PC-9 (cell line): ENCODE measurements at regions not wholly inside any gene's neighbourhood (a gene's known extent, or its start where the extent isn't known, plus 50 kb on each side); places are given as distances from the start of the nearest gene placed in this dataset.

Experiments used
- BruUV-seq: library from RNA; stranded (reverse); fragments of 400-500 nt; replicated peaks from 2 replicates; lab custom pipeline; 2021; lab: Mats Ljungman, UMichigan
- CTCF ChIA-PET: fragments of 300-600 bp; sonication (Branson Sonifier 250); formaldehyde crosslinking; loops from one replicate; lab custom pipeline; 2022; ENCODE audit warnings: antibody characterized with exemption; lab: Charles Lee
- POLR2A ChIA-PET: fragments of 300-600 bp; sonication (Branson Sonifier 250); formaldehyde crosslinking; loops from one replicate; lab custom pipeline; 2022; ENCODE audit warnings: antibody characterized with exemption; ENCODE audit not compliant: unreplicated experiment; lab: Charles Lee
- DNase-seq, 2 experiments: peaks; one replicate each; pipeline versions ENCODE4 v3.0.0 to v3.0.0-alpha.2; 2015 to 2022; ENCODE audit warnings: mixed read lengths in 1 of 2
- H2AFZ ChIP-seq: fragments of 200-600 bp; sonication (generic); 2 replicates; pipeline ENCODE4 v1.8.1; 2017; ENCODE audit warnings: antibody characterized with exemption
- H3F3A ChIP-seq: fragments of 200-600 bp; sonication (generic); 2 replicates; pipeline ENCODE4 v1.8.1; 2017; ENCODE audit warnings: antibody characterized with exemption, mild to moderate bottlenecking, low read depth; ENCODE audit not compliant: insufficient read depth
- H3K27ac ChIP-seq: fragments of 200-600 bp; sonication (generic); 2 replicates; pipeline ENCODE4 v1.6.1; 2016; ENCODE audit warnings: mixed run types
- H3K27me3 ChIP-seq: fragments of 200-600 bp; sonication (generic); 2 replicates; pipeline ENCODE4 v1.6.1; 2016; ENCODE audit warnings: low read depth, mixed run types; ENCODE audit not compliant: insufficient read depth
- H3K36me3 ChIP-seq: fragments of 200-600 bp; sonication (generic); 2 replicates; pipeline ENCODE4 v1.6.1; 2016; ENCODE audit warnings: low read depth, mixed run types
- H3K4me1 ChIP-seq: fragments of 200-600 bp; sonication (generic); replicated peaks from 2 replicates; pipeline ENCODE4 v1.6.1; 2016; ENCODE audit warnings: mixed run types; ENCODE audit not compliant: insufficient read depth
- H3K4me2 ChIP-seq: fragments of 200-600 bp; sonication (generic); 2 replicates; pipeline ENCODE4 v1.6.1; 2017; ENCODE audit warnings: mixed run types
- H3K4me3 ChIP-seq: fragments of 200-600 bp; sonication (generic); 2 replicates; pipeline ENCODE4 v1.6.1; 2016; ENCODE audit warnings: mixed run types
- H3K79me2 ChIP-seq: fragments of 200-600 bp; sonication (generic); 2 replicates; pipeline ENCODE4 v1.6.1; 2017; ENCODE audit warnings: low read depth, mixed run types
- H3K9me2 ChIP-seq: fragments of 200-600 bp; sonication (generic); 2 replicates; pipeline ENCODE4 v1.8.1; 2017; ENCODE audit warnings: mild to moderate bottlenecking; ENCODE audit not compliant: insufficient read depth
- H3K9me3 ChIP-seq: fragments of 200-600 bp; sonication (generic); 2 replicates; pipeline ENCODE4 v1.8.1; 2016; ENCODE audit warnings: low read depth; ENCODE audit not compliant: insufficient read depth
- H4K20me1 ChIP-seq: fragments of 200-600 bp; sonication (generic); 2 replicates; pipeline ENCODE4 v1.8.1; 2017; ENCODE audit not compliant: insufficient read depth
- CTCF ChIP-seq: fragments of 200-600 bp; sonication (generic); conservative IDR thresholded peaks from 2 replicates; pipeline ENCODE4 v1.6.1; 2017; ENCODE audit warnings: mixed run types, antibody characterized with exemption, mild to moderate bottlenecking, moderate library complexity
- EZH2 ChIP-seq: fragments of 200-600 bp; sonication (generic); IDR thresholded peaks from 2 replicates; pipeline ENCODE4 v1.8.0; 2017; ENCODE audit warnings: antibody characterized with exemption, low read depth
- intact Hi-C: fragments of 100-400 bp; cut with micrococcal nuclease; formaldehyde crosslinking; loops from one replicate; pipeline ENCODE4 v1.10.0; 2022; ENCODE audit not compliant: unreplicated experiment

- Histone ChIP-seq H3K4me1 (no peaks in the 10 kb centered on the region), H4K20me1 (no peaks in the 10 kb centered on the region), H3K4me3 (no peak overlapping the region), H3K9me2 (no peaks in the 10 kb centered on the region), H3F3A (no peaks in the 10 kb centered on the region), H3K36me3 (no peaks in the 10 kb centered on the region), H3K27me3 (no peaks in the 10 kb centered on the region), H3K9me3 (peaks cover 4% of the 10 kb centered on the region; the same call in 1 of the 2 replicates), H3K27ac (no peak overlapping the region), H2AFZ (no peak overlapping the region), H3K79me2 (no peaks in the 10 kb centered on the region), H3K4me2 (no peak overlapping the region)
- TF ChIP-seq EZH2 (no peak), CTCF (no peak)
- intact Hi-C loops = no loop called here
- BruUV-seq = no TSS peak
- POLR2A ChIA-PET = no interaction called here
- CTCF ChIA-PET = no interaction called here
- DNase-seq = no peak
Observed at GRCh38 chr13:103961129-103961528, 894.9 kb upstream of the SLC10A2 start.

GRCh38 chr13:103960001-103960400, 893.8 kb upstream of the SLC10A2 start:
- no peak for DNase-seq
- H3F3A ChIP-seq = no peaks in the 10 kb centered on the region
- intact Hi-C loops = no loop called here
- no TSS peak for BruUV-seq
- POLR2A ChIA-PET = no interaction called here
- H3K27ac ChIP-seq = no peak overlapping the region
- no peak overlapping the region for H3K4me3 ChIP-seq
- H2AFZ ChIP-seq = no peak overlapping the region
- H4K20me1 ChIP-seq = no peaks in the 10 kb centered on the region
- H3K9me2 ChIP-seq = no peaks in the 10 kb centered on the region
- no peaks in the 10 kb centered on the region for H3K27me3 ChIP-seq
- CTCF ChIA-PET = no interaction called here
- no peaks in the 10 kb centered on the region for H3K36me3 ChIP-seq
- H3K79me2 ChIP-seq = no peaks in the 10 kb centered on the region
- no peak overlapping the region for H3K4me2 ChIP-seq
- TF ChIP-seq CTCF (no peak), EZH2 (no peak)
- no peaks in the 10 kb centered on the region for H3K4me1 ChIP-seq
- peaks cover 4% of the 10 kb centered on the region; the same call in 1 of the 2 replicates for H3K9me3 ChIP-seq

- CTCF ChIA-PET = no interaction called here
- DNase-seq = no peak
- TF ChIP-seq EZH2 (no peak), CTCF (no peak)
Observed at GRCh38 chr13:103958691-103959090, 892.5 kb upstream of the SLC10A2 start.

More at GRCh38 chr13:103958691-103959090, 892.5 kb upstream of the SLC10A2 start:
- intact Hi-C loops = no loop called here
- no peak overlapping the region for H3K27ac ChIP-seq
- no peaks in the 10 kb centered on the region; the same call in 1 of the 2 replicates for H3K9me3 ChIP-seq
- H3K9me2 ChIP-seq = no peaks in the 10 kb centered on the region
- H3K27me3 ChIP-seq = no peaks in the 10 kb centered on the region
- H3K4me3 ChIP-seq = no peak overlapping the region
- no peaks in the 10 kb centered on the region for H3K4me1 ChIP-seq
- no peaks in the 10 kb centered on the region for H4K20me1 ChIP-seq
- H2AFZ ChIP-seq = no peak overlapping the region
- POLR2A ChIA-PET = no interaction called here
- BruUV-seq = no TSS peak
- H3K36me3 ChIP-seq = no peaks in the 10 kb centered on the region
- no peaks in the 10 kb centered on the region for H3F3A ChIP-seq
- no peak overlapping the region for H3K4me2 ChIP-seq
- H3K79me2 ChIP-seq = no peaks in the 10 kb centered on the region
